ENCODE measurements at regions not wholly inside any gene's neighbourhood (a gene's known extent, or its start where the extent isn't known, plus 50 kb on each side); places are given as distances from the start of the nearest gene placed in this dataset.

- no peak for TF ChIP-seq CTCF (IDR thresholded peaks at IDR 0.05)
- ATAC-seq, result no peak
Measured at GRCh38 chr2:47639467-47639866, 68.7 kb upstream of the KCNK12 start.

GRCh38 chr2:47638430-47638829, 67.6 kb upstream of the KCNK12 start:
- H3K27ac ChIP-seq, result no peak overlapping the region
- H3K36me3 ChIP-seq (ENCODE audit: insufficient read depth in 1 of 2, low read depth in 1 of 2), result no peaks in the 10 kb centered on the region
- H3K4me3 ChIP-seq, result no peak overlapping the region
- H3K27me3 ChIP-seq (ENCODE audit: insufficient read depth in 3 of 3, low read length in 2 of 3), result no peaks in the 10 kb centered on the region
- intact Hi-C loops (cut with DNase I), result no loop called here
- ATAC-seq (no peak), DNase-seq (no peak)
- no peaks in the 10 kb centered on the region for H3K9me3 ChIP-seq
- 72 to 95% (median 93%) methylated on average over 2 of the region's 2 CpGs for WGBS, 3 donors
- TF ChIP-seq CTCF (IDR thresholded peaks at IDR 0.05), result no peak
- no peaks in the 10 kb centered on the region for H3K4me1 ChIP-seq

More at GRCh38 chr2:47639467-47639866, 68.7 kb upstream of the KCNK12 start:
- Histone ChIP-seq H3K27me3 (ENCODE audit: insufficient read depth in 3 of 3, low read length in 2 of 3) (no peaks in the 10 kb centered on the region), H3K27ac (no peak overlapping the region), H3K4me3 (no peak overlapping the region), H3K36me3 (ENCODE audit: insufficient read depth in 1 of 2, low read depth in 1 of 2) (no peaks in the 10 kb centered on the region), H3K9me3 (no peaks in the 10 kb centered on the region), H3K4me1 (no peaks in the 10 kb centered on the region)
- no peak for DNase-seq
- intact Hi-C loops (cut with DNase I), result no loop called here
- WGBS, 3 donors, result 87 to 90% (median 88%) methylated on average over 4 of the region's 4 CpGs

GRCh38 chr2:47636596-47637264, 65.9 kb upstream of the KCNK12 start:
- Histone ChIP-seq H3K9me3 (no peaks in the 10 kb centered on the region), H3K4me1 (no peaks in the 10 kb centered on the region), H3K4me3 (no peak overlapping the region), H3K36me3 (ENCODE audit: insufficient read depth in 1 of 2, low read depth in 1 of 2) (no peaks in the 10 kb centered on the region), H3K27me3 (ENCODE audit: insufficient read depth in 3 of 3, low read length in 2 of 3) (no peaks in the 10 kb centered on the region), H3K27ac (no peak overlapping the region)
- 39 to 45% (median 43%) methylated on average over 10 of the region's 10 CpGs for WGBS, 3 donors
- no peak for DNase-seq
- no peak for ATAC-seq
- TF ChIP-seq CTCF (IDR thresholded peaks at IDR 0.05), result no peak
- intact Hi-C loops (cut with DNase I), result no loop called here

GRCh38 chr2:47636176-47636575, 65.4 kb upstream of the KCNK12 start:
- Histone ChIP-seq H3K9me3 (no peaks in the 10 kb centered on the region), H3K27ac (no peak overlapping the region), H3K4me1 (no peaks in the 10 kb centered on the region), H3K4me3 (no peak overlapping the region), H3K27me3 (ENCODE audit: insufficient read depth in 3 of 3, low read length in 2 of 3) (no peaks in the 10 kb centered on the region), H3K36me3 (ENCODE audit: insufficient read depth in 1 of 2, low read depth in 1 of 2) (no peaks in the 10 kb centered on the region)
- DNase-seq (no peak), ATAC-seq (no peak)
- 71 to 72% (median 72%) methylated on average over 4 of the region's 4 CpGs for WGBS, 3 donors
- intact Hi-C loops (cut with DNase I), result no loop called here
- no peak for TF ChIP-seq CTCF (IDR thresholded peaks at IDR 0.05)

GRCh38 chr2:47632754-47633153, 62.0 kb upstream of the KCNK12 start:
- Histone ChIP-seq H3K4me3 (no peak overlapping the region), H3K27me3 (ENCODE audit: insufficient read depth in 3 of 3, low read length in 2 of 3) (no peaks in the 10 kb centered on the region), H3K36me3 (ENCODE audit: insufficient read depth in 1 of 2, low read depth in 1 of 2) (no peaks in the 10 kb centered on the region), H3K4me1 (no peaks in the 10 kb centered on the region), H3K27ac (no peak overlapping the region), H3K9me3 (no peaks in the 10 kb centered on the region)
- TF ChIP-seq CTCF (IDR thresholded peaks at IDR 0.05), result no peak
- no peak for ATAC-seq
- WGBS, 3 donors, result 57 to 86% (median 80%) methylated on average over 3 of the region's 3 CpGs
- intact Hi-C loops (cut with DNase I), result no loop called here
- DNase-seq, result no peak
